B cell (primary cell): ENCODE measurements at regions not wholly inside any gene's neighbourhood (a gene's known extent, or its start where the extent isn't known, plus 50 kb on each side); places are given as distances from the start of the nearest gene placed in this dataset.

Experiments
- ATAC-seq: fragments of 200-7000 bp; cut with Tn5 transposase; one replicate; pipeline ENCODE4 v1.10.0; 2021; ENCODE audit warnings: low read depth, mild to moderate bottlenecking, moderate number of reproducible peaks, moderate library complexity
- CTCF ChIA-PET: fragments of 350-600 bp; sonication (Branson Sonifier 250); formaldehyde crosslinking; loops from one replicate; lab custom pipeline; 2021; ENCODE audit warnings: antibody characterized with exemption, inconsistent platforms; lab: Charles Lee
- POLR2A ChIA-PET: fragments of 350-600 bp; sonication (Branson Sonifier 250); formaldehyde crosslinking; loops from one replicate; lab custom pipeline; 2021; ENCODE audit warnings: antibody characterized with exemption; lab: Charles Lee
- DNase-seq: peaks from one replicate; pipeline ENCODE4 v3.0.0; 2013
- H2AFZ ChIP-seq: 2 replicates; pipeline ENCODE4 v1.6.1; 2012; ENCODE audit warnings: mild to moderate bottlenecking, low read depth, low read length; ENCODE audit not compliant: insufficient read depth, poor library complexity, severe bottlenecking
- H3K27ac ChIP-seq, 2 donors: 1 replicate in 1 of 2; 2 replicates in 1 of 2; pipeline ENCODE4 v1.5.1; 2012 to 2013; ENCODE audit warnings: low read length in 2 of 2, mild to moderate bottlenecking in 2 of 2, moderate library complexity in 1 of 2
- H3K27me3 ChIP-seq, 4 experiments: fragments of 200-600 bp in 1 of 4; sonication (generic) in 1 of 4; replicated peaks in 1 of 4; 1 replicate in 2 of 4; 2 replicates in 2 of 4; pipeline versions ENCODE4 v1.6.1 to v1.7.0; 2013 to 2016; ENCODE audit warnings: low read length in 3 of 4, mild to moderate bottlenecking in 2 of 4, mixed read lengths in 1 of 4, moderate library complexity in 1 of 4; ENCODE audit not compliant: insufficient read depth in 4 of 4, control insufficient read depth in 3 of 4; ENCODE audit errors: control extremely low read depth in 1 of 4
- H3K36me3 ChIP-seq, 2 experiments: replicated peaks in 1 of 2; 1 replicate in 1 of 2; 2 replicates in 1 of 2; pipeline versions ENCODE4 v1.6.1 to v1.7.1; 2013; ENCODE audit warnings: low read length in 1 of 2; ENCODE audit not compliant: insufficient read depth in 2 of 2, control insufficient read depth in 1 of 2; ENCODE audit errors: control extremely low read depth in 1 of 2, extremely low read depth in 1 of 2
- H3K4me1 ChIP-seq, 2 donors: fragments of 200-600 bp in 1 of 2; sonication (generic) in 1 of 2; 1 replicate in 1 of 2; 2 replicates in 1 of 2; pipeline versions ENCODE4 v1.5.1 to v1.6.1; 2013 to 2017; ENCODE audit warnings: low read length in 2 of 2; ENCODE audit not compliant: control insufficient read depth in 2 of 2, insufficient read depth in 2 of 2
- H3K4me2 ChIP-seq: replicated peaks from 2 replicates; pipeline ENCODE3; 2012; ENCODE audit warnings: mild to moderate bottlenecking, low read depth, low read length; ENCODE audit not compliant: poor library complexity, severe bottlenecking
- H3K4me3 ChIP-seq, 5 experiments: fragments of 200-600 bp in 1 of 5; sonication (generic) in 1 of 5; 1 replicate in 3 of 5; 2 replicates in 2 of 5; pipeline versions ENCODE4 v1.5.1 to v1.7.0; 2011 to 2016; ENCODE audit warnings: low read length in 4 of 5, mild to moderate bottlenecking in 4 of 5, low read depth in 2 of 5, control low read depth in 1 of 5, moderate library complexity in 1 of 5; ENCODE audit not compliant: insufficient read depth in 1 of 5; ENCODE audit errors: control extremely low read depth in 1 of 5, extremely low read depth in 1 of 5
- H3K79me2 ChIP-seq: fragments of 200-600 bp; sonication (generic); one replicate; pipeline ENCODE4 v1.6.0; 2016; ENCODE audit warnings: low read length; ENCODE audit not compliant: control insufficient read depth, insufficient read depth
- H3K9ac ChIP-seq: fragments of 200-600 bp; sonication (generic); 2 replicates; pipeline ENCODE4 v1.6.1; 2017; ENCODE audit warnings: mild to moderate bottlenecking, low read length, moderate library complexity
- H3K9me3 ChIP-seq, 3 donors: one replicate each; pipeline versions ENCODE4 v1.6.1 to v1.7.1; 2013; ENCODE audit warnings: low read length in 2 of 3; ENCODE audit not compliant: control insufficient read depth in 2 of 3, insufficient read depth in 1 of 3; ENCODE audit errors: control extremely low read depth in 1 of 3
- H4K20me1 ChIP-seq: 2 replicates; pipeline ENCODE4 v1.6.0; 2012; ENCODE audit warnings: mild to moderate bottlenecking, low read length; ENCODE audit not compliant: insufficient read depth, control insufficient read depth, poor library complexity, severe bottlenecking
- H3K27ac Mint-ChIP-seq: one replicate; pipeline ENCODE4 v1.8.0; 2021; ENCODE audit warnings: mixed read lengths
- H3K27me3 Mint-ChIP-seq: one replicate; pipeline ENCODE4 v1.8.0; 2021; ENCODE audit warnings: mixed read lengths
- H3K4me1 Mint-ChIP-seq: one replicate; pipeline ENCODE4 v1.8.0; 2021; ENCODE audit warnings: mixed read lengths
- H3K4me3 Mint-ChIP-seq: one replicate; pipeline ENCODE4 v1.8.0; 2021; ENCODE audit warnings: mixed read lengths
- H3K9me3 Mint-ChIP-seq: one replicate; pipeline ENCODE4 v1.8.0; 2022; ENCODE audit warnings: mixed read lengths; ENCODE audit not compliant: insufficient read depth
- CTCF ChIP-seq: fragments of 200-600 bp; IDR thresholded peaks from one replicate; pipeline ENCODE4 v1.8.0; 2022; ENCODE audit warnings: antibody characterized with exemption, mild to moderate bottlenecking
- EZH2 ChIP-seq: IDR thresholded peaks from 2 replicates; pipeline ENCODE4 v1.6.1; 2012; ENCODE audit warnings: borderline replicate concordance, low read depth, mild to moderate bottlenecking, moderate library complexity, low read length; ENCODE audit not compliant: insufficient read depth, poor library complexity, severe bottlenecking
- WGBS: methylation state at CpG from one replicate; pipeline ENCODE4 v1.1.5; 2013; ENCODE audit warnings: missing lambda C conversion rate; ENCODE audit not compliant: insufficient coverage; 5-methylcytosine and 5-hydroxymethylcytosine counted together
- intact Hi-C: fragments of 100-400 bp; cut with micrococcal nuclease; formaldehyde crosslinking; loops from one replicate; pipeline ENCODE4 v1.10.0; 2022

GRCh38 chr13:104764600-104764999 is 1698.4 kb upstream of the SLC10A2 start:
- no peak for DNase-seq
- intact Hi-C loops, result no loop called here
- POLR2A ChIA-PET, result no interaction called here
- TF ChIP-seq EZH2 (no peak), CTCF (no peak)
- Mint-ChIP-seq H3K27ac (no peak overlapping the region), H3K4me1 (no peaks in the 10 kb centered on the region), H3K27me3 (no peaks in the 10 kb centered on the region), H3K4me3 (no peak overlapping the region), H3K9me3 (peaks cover 3% of the 10 kb centered on the region)
- no peak overlapping the region for H2AFZ ChIP-seq
- no peak overlapping the region for H3K27ac ChIP-seq
- peaks cover 0 to 2% (median 0%) of the 10 kb centered on the region in 3 donors for H3K9me3 ChIP-seq
- H3K4me1 ChIP-seq, result no peaks in the 10 kb centered on the region
- H3K9ac ChIP-seq, result no peak overlapping the region
- no peak overlapping the region for H3K4me2 ChIP-seq
- H4K20me1 ChIP-seq, result no peaks in the 10 kb centered on the region
- ATAC-seq, result no peak
- no peak overlapping the region for H3K4me3 ChIP-seq
- no peaks in the 10 kb centered on the region for H3K27me3 ChIP-seq
- no peaks in the 10 kb centered on the region for H3K36me3 ChIP-seq
- H3K79me2 ChIP-seq, result no peaks in the 10 kb centered on the region
- CTCF ChIA-PET, result no interaction called here
- no CpG with 5 or more reads among the region's 4 CpGs for WGBS

GRCh38 chr13:104759069-104759468 is 1692.9 kb upstream of the SLC10A2 start:
- CTCF ChIA-PET, result no interaction called here
- no peak for ATAC-seq
- Histone ChIP-seq H3K4me1 (no peaks in the 10 kb centered on the region), H2AFZ (no peak overlapping the region), H3K4me3 (no peak overlapping the region), H3K27ac (no peak overlapping the region), H3K27me3 (no peaks in the 10 kb centered on the region), H4K20me1 (no peaks in the 10 kb centered on the region), H3K4me2 (no peak overlapping the region), H3K9ac (no peak overlapping the region), H3K79me2 (no peaks in the 10 kb centered on the region), H3K9me3 (peaks cover 0 to 2% (median 0%) of the 10 kb centered on the region in 3 donors), H3K36me3 (no peaks in the 10 kb centered on the region)
- no peak overlapping the region for H3K27ac Mint-ChIP-seq
- intact Hi-C loops, result no loop called here
- no peak for TF ChIP-seq EZH2
- TF ChIP-seq CTCF, result no peak
- H3K27me3 Mint-ChIP-seq, result no peaks in the 10 kb centered on the region
- no CpG with 5 or more reads among the region's 3 CpGs for WGBS
- H3K4me3 Mint-ChIP-seq, result no peak overlapping the region
- H3K9me3 Mint-ChIP-seq, result peaks cover 6% of the 10 kb centered on the region
- DNase-seq, result no peak
- H3K4me1 Mint-ChIP-seq, result no peaks in the 10 kb centered on the region
- POLR2A ChIA-PET, result no interaction called here
